BLaER1 (cell line): ENCODE measurements at regions not wholly inside any gene's neighbourhood (a gene's known extent, or its start where the extent isn't known, plus 50 kb on each side); places are given as distances from the start of the nearest gene placed in this dataset.

Source experiments
- H3K27ac ChIP-seq: shearing (Covaris generic); formaldehyde crosslinking; 2 replicates; pipeline ENCODE4 v1.8.1; 2022
- H3K27me3 ChIP-seq: shearing (Covaris generic); formaldehyde crosslinking; 2 replicates; pipeline ENCODE4 v1.8.1; 2022
- H3K36me3 ChIP-seq: shearing (Covaris generic); formaldehyde crosslinking; 2 replicates; pipeline ENCODE4 v1.8.1; 2022
- H3K4me1 ChIP-seq: shearing (Covaris generic); formaldehyde crosslinking; 2 replicates; pipeline ENCODE4 v1.8.1; 2022
- H3K4me2 ChIP-seq: shearing (Covaris generic); formaldehyde crosslinking; 2 replicates; pipeline ENCODE4 v1.8.1; 2022
- H3K4me3 ChIP-seq: shearing (Covaris generic); formaldehyde crosslinking; 2 replicates; pipeline ENCODE4 v1.8.1; 2022
- H3K9ac ChIP-seq: shearing (Covaris generic); formaldehyde crosslinking; 2 replicates; pipeline ENCODE4 v1.8.1; 2022
- H3K9me3 ChIP-seq: shearing (Covaris generic); formaldehyde crosslinking; 2 replicates; pipeline ENCODE4 v1.8.1; 2022
- H4K20me1 ChIP-seq: shearing (Covaris generic); formaldehyde crosslinking; 2 replicates; pipeline ENCODE4 v1.8.1; 2022
- Cebpa-rat ChIP-seq: shearing (Covaris generic); IDR thresholded peaks from 2 replicates; pipeline ENCODE4 v1.8.1; 2022

- Histone ChIP-seq H3K9me3 (no peaks in the 10 kb centered on the region), H3K4me2 (no peak overlapping the region), H4K20me1 (no peaks in the 10 kb centered on the region), H3K9ac (no peak overlapping the region), H3K27me3 (no peaks in the 10 kb centered on the region), H3K4me1 (no peaks in the 10 kb centered on the region), H3K36me3 (no peaks in the 10 kb centered on the region), H3K4me3 (no peak overlapping the region), H3K27ac (no peak overlapping the region)
- TF ChIP-seq Cebpa-rat = no peak
Measured at GRCh38 chr16:6926341-6926740, 406.3 kb upstream of the RBFOX1 start.

- no peak overlapping the region for H3K9ac ChIP-seq
- no peaks in the 10 kb centered on the region for H3K27me3 ChIP-seq
- no peaks in the 10 kb centered on the region for H3K4me1 ChIP-seq
- H4K20me1 ChIP-seq = no peaks in the 10 kb centered on the region
- no peak for TF ChIP-seq Cebpa-rat
- H3K27ac ChIP-seq = no peak overlapping the region
- no peaks in the 10 kb centered on the region for H3K36me3 ChIP-seq
- H3K9me3 ChIP-seq = no peaks in the 10 kb centered on the region
- no peak overlapping the region for H3K4me2 ChIP-seq
- no peak overlapping the region for H3K4me3 ChIP-seq
Measured at GRCh38 chr16:6918646-6919045, 414.0 kb upstream of the RBFOX1 start.

GRCh38 chr16:6916946-6917345, 415.7 kb upstream of the RBFOX1 start:
- no peak overlapping the region for H3K4me2 ChIP-seq
- no peak for TF ChIP-seq Cebpa-rat
- no peaks in the 10 kb centered on the region for H3K27me3 ChIP-seq
- no peaks in the 10 kb centered on the region for H4K20me1 ChIP-seq
- no peaks in the 10 kb centered on the region for H3K9me3 ChIP-seq
- no peak overlapping the region for H3K27ac ChIP-seq
- no peaks in the 10 kb centered on the region for H3K4me1 ChIP-seq
- H3K4me3 ChIP-seq = no peak overlapping the region
- no peak overlapping the region for H3K9ac ChIP-seq
- H3K36me3 ChIP-seq = no peaks in the 10 kb centered on the region

GRCh38 chr16:6913566-6913965, 419.1 kb upstream of the RBFOX1 start:
- Histone ChIP-seq H3K4me2 (no peak overlapping the region), H4K20me1 (no peaks in the 10 kb centered on the region), H3K9me3 (no peaks in the 10 kb centered on the region), H3K36me3 (no peaks in the 10 kb centered on the region), H3K4me1 (no peaks in the 10 kb centered on the region), H3K9ac (no peak overlapping the region), H3K4me3 (no peak overlapping the region), H3K27ac (no peak overlapping the region), H3K27me3 (no peaks in the 10 kb centered on the region)
- TF ChIP-seq Cebpa-rat = no peak

GRCh38 chr16:6910301-6910700, 422.3 kb upstream of the RBFOX1 start:
- Histone ChIP-seq H3K4me1 (no peaks in the 10 kb centered on the region), H3K9me3 (no peaks in the 10 kb centered on the region), H3K36me3 (no peaks in the 10 kb centered on the region), H3K27ac (no peak overlapping the region), H3K4me3 (no peak overlapping the region), H3K9ac (no peak overlapping the region), H4K20me1 (no peaks in the 10 kb centered on the region), H3K4me2 (no peak overlapping the region), H3K27me3 (no peaks in the 10 kb centered on the region)
- TF ChIP-seq Cebpa-rat = no peak

DNA sequence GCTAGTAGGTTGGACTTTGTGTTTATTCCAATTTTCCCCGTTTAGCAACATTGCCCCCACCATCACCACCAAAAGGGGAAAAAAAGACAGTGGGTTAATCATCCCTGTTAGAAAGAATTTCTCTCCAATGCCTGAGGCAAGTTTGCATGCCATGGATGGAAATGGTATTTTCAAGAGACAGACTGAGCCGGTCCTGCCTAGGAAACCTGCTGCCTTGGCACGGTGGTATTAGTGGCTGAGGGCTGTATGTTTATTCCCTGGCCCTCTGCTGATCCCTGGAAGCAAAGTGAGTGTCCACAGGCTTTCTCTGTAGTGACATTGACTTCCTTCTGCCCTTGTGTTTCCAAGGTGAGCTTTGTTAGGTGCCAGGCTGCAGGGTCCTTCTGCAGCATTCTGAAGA, 427.0 kb upstream of the RBFOX1 start:
- H4K20me1 ChIP-seq = no peaks in the 10 kb centered on the region
- no peaks in the 10 kb centered on the region for H3K27me3 ChIP-seq
- no peak overlapping the region for H3K4me3 ChIP-seq
- H3K9me3 ChIP-seq = no peaks in the 10 kb centered on the region
- H3K27ac ChIP-seq = no peak overlapping the region
- no peak overlapping the region for H3K4me2 ChIP-seq
- H3K4me1 ChIP-seq = no peaks in the 10 kb centered on the region
- H3K9ac ChIP-seq = no peak overlapping the region
- no peak for TF ChIP-seq Cebpa-rat
- no peaks in the 10 kb centered on the region for H3K36me3 ChIP-seq

DNA sequence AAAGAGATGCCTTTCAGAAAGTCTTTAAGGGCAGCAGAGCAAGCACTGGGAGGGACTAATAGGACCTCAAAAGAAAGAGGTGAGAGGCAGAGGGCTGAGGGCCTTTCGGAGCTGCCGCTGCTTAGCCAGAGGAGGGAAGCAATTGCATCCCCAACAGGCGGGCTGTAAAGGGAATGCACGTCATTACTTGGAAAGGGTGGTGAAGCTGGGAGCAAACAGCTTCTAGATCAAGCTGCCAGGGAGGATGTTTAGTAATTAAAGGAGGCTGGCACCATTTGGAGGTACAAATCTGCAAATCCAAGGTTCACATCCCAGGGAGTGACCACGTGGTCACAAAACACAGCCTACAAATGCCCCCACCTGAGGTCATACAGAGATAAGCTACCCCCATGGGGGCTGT, 429.0 kb upstream of the RBFOX1 start:
- H3K27ac ChIP-seq = no peak overlapping the region
- H3K4me3 ChIP-seq = no peak overlapping the region
- TF ChIP-seq Cebpa-rat = no peak
- no peaks in the 10 kb centered on the region for H3K27me3 ChIP-seq
- no peaks in the 10 kb centered on the region for H4K20me1 ChIP-seq
- no peak overlapping the region for H3K4me2 ChIP-seq
- H3K4me1 ChIP-seq = no peaks in the 10 kb centered on the region
- no peak overlapping the region for H3K9ac ChIP-seq
- H3K36me3 ChIP-seq = no peaks in the 10 kb centered on the region
- H3K9me3 ChIP-seq = no peaks in the 10 kb centered on the region

GRCh38 chr16:6898896-6899295, 433.7 kb upstream of the RBFOX1 start:
- no peaks in the 10 kb centered on the region for H3K9me3 ChIP-seq
- TF ChIP-seq Cebpa-rat = no peak
- no peak overlapping the region for H3K9ac ChIP-seq
- no peaks in the 10 kb centered on the region for H3K36me3 ChIP-seq
- H4K20me1 ChIP-seq = no peaks in the 10 kb centered on the region
- no peaks in the 10 kb centered on the region for H3K27me3 ChIP-seq
- H3K4me1 ChIP-seq = 0 out of 2 replicates have a peak, but pooled peaks cover 4% of the 10 kb centered on the region
- no peak overlapping the region for H3K4me3 ChIP-seq
- H3K27ac ChIP-seq = no peak overlapping the region
- H3K4me2 ChIP-seq = no peak overlapping the region

DNA sequence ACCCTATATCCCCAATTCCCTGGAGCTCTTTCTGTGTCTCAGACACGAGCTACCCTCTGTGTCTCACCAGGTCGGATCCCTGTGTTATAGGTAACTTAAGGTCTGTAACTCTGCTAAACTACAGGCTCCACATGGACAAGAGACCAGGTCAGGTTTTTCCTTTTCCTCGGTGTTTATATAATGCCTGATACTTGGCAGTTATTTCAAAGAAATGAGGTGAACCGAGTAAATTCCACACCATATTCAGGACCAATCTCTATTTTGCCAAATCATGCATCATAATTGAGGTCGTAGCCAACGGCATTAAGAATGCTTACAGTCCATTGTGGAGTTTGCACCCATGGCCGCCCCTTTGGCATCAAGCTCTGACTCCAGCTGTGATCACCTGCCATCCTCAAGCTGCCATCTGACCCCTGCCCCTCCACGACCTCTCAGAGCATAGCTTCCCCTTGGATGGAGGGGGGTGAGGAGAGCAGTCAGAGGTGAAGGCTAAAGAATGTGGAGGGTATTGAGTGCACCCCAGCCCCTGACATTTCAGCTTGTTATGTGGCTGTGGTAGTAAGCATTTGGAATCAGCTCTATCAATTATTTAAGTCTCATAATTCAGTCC, 434.7 kb upstream of the RBFOX1 start:
- Histone ChIP-seq H4K20me1 (no peaks in the 10 kb centered on the region), H3K27ac (no peak overlapping the region), H3K36me3 (no peaks in the 10 kb centered on the region), H3K4me3 (no peak overlapping the region), H3K27me3 (no peaks in the 10 kb centered on the region), H3K4me2 (no peak overlapping the region), H3K9me3 (no peaks in the 10 kb centered on the region), H3K4me1 (peaks cover 11% of the 10 kb centered on the region), H3K9ac (no peak overlapping the region)
- TF ChIP-seq Cebpa-rat = no peak

- no peak overlapping the region for H3K27ac ChIP-seq
- H3K36me3 ChIP-seq = no peaks in the 10 kb centered on the region
- H3K4me3 ChIP-seq = no peak overlapping the region
- no peak overlapping the region for H3K9ac ChIP-seq
- H3K9me3 ChIP-seq = no peaks in the 10 kb centered on the region
- no peaks in the 10 kb centered on the region for H3K27me3 ChIP-seq
- peaks cover 41% of the 10 kb centered on the region for H3K4me1 ChIP-seq
- TF ChIP-seq Cebpa-rat = no peak
- H3K4me2 ChIP-seq = peak overlapping the region; percentile 78
- no peaks in the 10 kb centered on the region for H4K20me1 ChIP-seq
Measured at GRCh38 chr16:6892966-6893365, 439.7 kb upstream of the RBFOX1 start.

DNA sequence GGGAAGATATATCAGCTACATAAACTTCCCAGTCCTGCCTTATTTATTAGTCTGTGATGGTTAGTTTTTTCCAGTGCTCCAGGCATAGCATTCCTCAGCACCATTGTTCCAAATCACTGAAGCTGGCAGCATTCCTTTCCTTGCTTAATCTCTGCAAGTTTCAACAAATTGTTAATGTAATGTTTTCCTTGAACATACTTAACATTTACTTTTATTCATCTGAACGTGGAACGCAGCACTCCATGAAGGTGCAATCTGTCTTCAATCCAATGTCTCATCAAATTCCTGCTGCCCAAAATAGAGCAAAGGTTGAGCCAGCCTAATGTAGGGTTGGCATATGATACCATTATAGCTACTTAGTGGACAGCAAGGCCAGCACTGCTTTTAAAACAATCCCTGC, 441.1 kb upstream of the RBFOX1 start:
- Histone ChIP-seq H3K27me3 (no peaks in the 10 kb centered on the region), H3K9ac (no peak overlapping the region), H3K9me3 (no peaks in the 10 kb centered on the region), H3K4me1 (peaks cover 44% of the 10 kb centered on the region), H3K4me2 (peak overlapping the region; percentile 78), H4K20me1 (no peaks in the 10 kb centered on the region), H3K4me3 (no peak overlapping the region), H3K27ac (no peak overlapping the region), H3K36me3 (no peaks in the 10 kb centered on the region)
- TF ChIP-seq Cebpa-rat = no peak
